ENCODE measurements at regions not wholly inside any gene's neighbourhood (a gene's known extent, or its start where the extent isn't known, plus 50 kb on each side); places are given as distances from the start of the nearest gene placed in this dataset.

DNA sequence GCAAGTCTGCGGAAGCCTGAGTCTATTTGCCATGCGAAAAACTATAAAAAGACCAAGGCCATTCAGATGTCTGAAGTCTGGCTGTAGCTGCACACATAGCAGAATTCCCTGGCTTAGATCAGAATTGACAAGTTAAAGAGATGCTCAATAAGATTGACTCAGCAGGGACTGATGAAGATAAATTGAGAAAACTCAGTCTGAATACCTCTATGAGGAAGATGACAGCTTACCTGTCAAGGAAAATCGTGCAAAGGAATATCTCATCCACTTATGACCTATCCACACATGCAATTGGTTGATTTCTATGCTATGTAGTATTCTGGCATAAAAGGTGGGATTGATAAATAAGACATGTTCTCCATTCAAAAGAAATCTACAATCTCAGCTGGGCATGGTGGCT, 288.6 kb downstream of the BAMBI start:
- TF ChIP-seq, protein P1, sequence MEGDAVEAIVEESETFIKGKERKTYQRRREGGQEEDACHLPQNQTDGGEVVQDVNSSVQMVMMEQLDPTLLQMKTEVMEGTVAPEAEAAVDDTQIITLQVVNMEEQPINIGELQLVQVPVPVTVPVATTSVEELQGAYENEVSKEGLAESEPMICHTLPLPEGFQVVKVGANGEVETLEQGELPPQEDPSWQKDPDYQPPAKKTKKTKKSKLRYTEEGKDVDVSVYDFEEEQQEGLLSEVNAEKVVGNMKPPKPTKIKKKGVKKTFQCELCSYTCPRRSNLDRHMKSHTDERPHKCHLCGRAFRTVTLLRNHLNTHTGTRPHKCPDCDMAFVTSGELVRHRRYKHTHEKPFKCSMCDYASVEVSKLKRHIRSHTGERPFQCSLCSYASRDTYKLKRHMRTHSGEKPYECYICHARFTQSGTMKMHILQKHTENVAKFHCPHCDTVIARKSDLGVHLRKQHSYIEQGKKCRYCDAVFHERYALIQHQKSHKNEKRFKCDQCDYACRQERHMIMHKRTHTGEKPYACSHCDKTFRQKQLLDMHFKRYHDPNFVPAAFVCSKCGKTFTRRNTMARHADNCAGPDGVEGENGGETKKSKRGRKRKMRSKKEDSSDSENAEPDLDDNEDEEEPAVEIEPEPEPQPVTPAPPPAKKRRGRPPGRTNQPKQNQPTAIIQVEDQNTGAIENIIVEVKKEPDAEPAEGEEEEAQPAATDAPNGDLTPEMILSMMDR (optimal IDR thresholded peaks at IDR 0.05 in 1 of 3, IDR thresholded peaks at IDR 0.05 in 1 of 3, conservative IDR thresholded peaks at IDR 0.05 in 1 of 3; ENCODE audit: extremely low read depth in 1 of 3, insufficient read depth in 2 of 3, low read length in 3 of 3) = no peak
- TF ChIP-seq EZH2 (IDR thresholded peaks at IDR 0.05; ENCODE audit: low read length) = no peak
